ENCODE measurements at regions not wholly inside any gene's neighbourhood (a gene's known extent, or its start where the extent isn't known, plus 50 kb on each side); places are given as distances from the start of the nearest gene placed in this dataset.
"Not testable (repeated sequence)": the region's sequence is repeated elsewhere in the genome, so short reads cannot be mapped to it uniquely, and the experiment has no call there.

- no peak for FAIRE-seq
- no peak for DNase-seq (ENCODE audit: extremely low spot score, insufficient read length, low read depth)
Observed at GRCh38 chr4:120319046-120319767, 252.6 kb upstream of the MAD2L1 start.

GRCh38 chr4:120318196-120318846 is 251.7 kb upstream of the MAD2L1 start:
- DNase-seq (ENCODE audit: extremely low spot score, insufficient read length, low read depth): no peak
- FAIRE-seq: no peak

GRCh38 chr4:120317713-120318112 is 251.1 kb upstream of the MAD2L1 start:
- DNase-seq (ENCODE audit: extremely low spot score, insufficient read length, low read depth) (no peak), FAIRE-seq (no peak)

- DNase-seq (ENCODE audit: extremely low spot score, insufficient read length, low read depth): no peak
- no peak for FAIRE-seq
Observed at GRCh38 chr4:120316416-120316815, 249.8 kb upstream of the MAD2L1 start.

GRCh38 chr4:120314969-120315368 is 248.3 kb upstream of the MAD2L1 start:
- FAIRE-seq (no peak), DNase-seq (ENCODE audit: extremely low spot score, insufficient read length, low read depth) (no peak)

- DNase-seq (ENCODE audit: extremely low spot score, insufficient read length, low read depth): no peak
- FAIRE-seq: no peak
Observed at GRCh38 chr4:120304801-120305200, 238.2 kb upstream of the MAD2L1 start.

GRCh38 chr4:120299631-120300030 is 233.0 kb upstream of the MAD2L1 start:
- DNase-seq (ENCODE audit: extremely low spot score, insufficient read length, low read depth): no peak
- no peak for FAIRE-seq

GRCh38 chr4:120293341-120293740 is 226.7 kb upstream of the MAD2L1 start:
- FAIRE-seq: no peak

GRCh38 chr4:120291541-120291940 is 224.9 kb upstream of the MAD2L1 start:
- FAIRE-seq (no peak), DNase-seq (ENCODE audit: extremely low spot score, insufficient read length, low read depth) (no peak)

More at GRCh38 chr4:120293341-120293740, 226.7 kb upstream of the MAD2L1 start:
- DNase-seq (ENCODE audit: extremely low spot score, insufficient read length, low read depth): no peak

- FAIRE-seq (no peak), DNase-seq (ENCODE audit: extremely low spot score, insufficient read length, low read depth) (no peak)
Observed at GRCh38 chr4:120290553-120290952, 223.9 kb upstream of the MAD2L1 start.

- FAIRE-seq (no peak), DNase-seq (ENCODE audit: extremely low spot score, insufficient read length, low read depth) (no peak)
Observed at GRCh38 chr4:120286813-120287212, 220.2 kb upstream of the MAD2L1 start.

GRCh38 chr4:120281581-120281980 is 214.9 kb upstream of the MAD2L1 start:
- FAIRE-seq: no peak
- no peak for DNase-seq (ENCODE audit: extremely low spot score, insufficient read length, low read depth)

- FAIRE-seq (no peak), DNase-seq (ENCODE audit: extremely low spot score, insufficient read length, low read depth) (no peak)
Observed at GRCh38 chr4:120277391-120277790, 210.7 kb upstream of the MAD2L1 start.

- FAIRE-seq (no peak), DNase-seq (ENCODE audit: extremely low spot score, insufficient read length, low read depth) (no peak)
Observed at GRCh38 chr4:120266602-120267001, 200.0 kb upstream of the MAD2L1 start.

GRCh38 chr4:120263618-120264017 is 197.0 kb upstream of the MAD2L1 start:
- FAIRE-seq (no peak), DNase-seq (ENCODE audit: extremely low spot score, insufficient read length, low read depth) (no peak)

- no peak for FAIRE-seq
- no peak for DNase-seq (ENCODE audit: extremely low spot score, insufficient read length, low read depth)
Observed at GRCh38 chr4:120261117-120261516, 194.5 kb upstream of the MAD2L1 start.

GRCh38 chr4:120256112-120256775 is 189.6 kb upstream of the MAD2L1 start:
- not testable (repeated sequence) for DNase-seq (ENCODE audit: extremely low spot score, insufficient read length, low read depth); FAIRE-seq

- FAIRE-seq (no peak), DNase-seq (ENCODE audit: extremely low spot score, insufficient read length, low read depth) (no peak)
Observed at GRCh38 chr4:120238277-120238973, 171.8 kb upstream of the MAD2L1 start.

GRCh38 chr4:120236873-120237272 is 170.2 kb upstream of the MAD2L1 start:
- FAIRE-seq (no peak), DNase-seq (ENCODE audit: extremely low spot score, insufficient read length, low read depth) (no peak)

GRCh38 chr4:120232050-120232449 is 165.4 kb upstream of the MAD2L1 start:
- no peak for FAIRE-seq

GRCh38 chr4:120228086-120228485 is 161.4 kb upstream of the MAD2L1 start:
- no peak for FAIRE-seq
- DNase-seq (ENCODE audit: extremely low spot score, insufficient read length, low read depth): no peak

More at GRCh38 chr4:120232050-120232449, 165.4 kb upstream of the MAD2L1 start:
- DNase-seq (ENCODE audit: extremely low spot score, insufficient read length, low read depth): no peak
